ENCODE measurements at regions not wholly inside any gene's neighbourhood (a gene's known extent, or its start where the extent isn't known, plus 50 kb on each side); places are given as distances from the start of the nearest gene placed in this dataset.

DNA sequence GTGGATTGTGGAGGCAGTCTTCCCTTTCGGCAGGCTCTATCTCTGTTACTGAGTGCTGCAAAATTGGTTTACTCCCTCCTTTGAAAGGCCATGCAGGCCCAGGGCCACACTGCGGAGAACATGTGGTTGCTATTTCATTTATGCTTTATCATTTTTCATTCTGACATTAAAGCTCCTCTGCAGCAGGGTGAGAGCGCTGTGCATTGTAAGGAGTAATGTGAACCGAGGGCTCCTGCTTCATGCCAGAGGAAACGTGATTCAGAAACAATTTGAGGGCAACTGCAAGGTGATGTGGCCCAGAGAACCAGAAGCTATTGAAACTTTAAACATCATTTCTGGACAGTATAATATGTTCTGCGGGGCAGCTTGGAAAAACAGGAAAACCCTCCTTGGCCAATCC is 341.6 kb upstream of the NT5C1B start:
- TF ChIP-seq CTCF (IDR thresholded peaks at IDR 0.05) (no peak), POLR2AphosphoS5 (IDR thresholded peaks at IDR 0.05; ENCODE audit: insufficient read depth in 1 of 2, low read depth in 1 of 2) (no peak)

All from vagina (tissue), 2 donors.